H1 (cell line): ENCODE measurements at regions not wholly inside any gene's neighbourhood (a gene's known extent, or its start where the extent isn't known, plus 50 kb on each side); places are given as distances from the start of the nearest gene placed in this dataset. TPM values are rescaled to one million over a fixed set of nuclear protein-coding genes. Genes with fewer than 3 reads are reported as not detected.

ENCODE experiments used
- CTCF ChIA-PET: fragments of 300-600 bp; sonication (Branson Sonifier 250); formaldehyde crosslinking; loops from one replicate; lab custom pipeline; 2021; ENCODE audit not compliant: partially characterized antibody; lab: Charles Lee
- POLR2A ChIA-PET: fragments of 300-600 bp; sonication (Branson Sonifier 250); formaldehyde crosslinking; loops from one replicate; lab custom pipeline; 2021; ENCODE audit warnings: inconsistent platforms; ENCODE audit not compliant: partially characterized antibody; lab: Charles Lee
- DNase-seq, 2 experiments: peaks; one replicate each; pipeline versions ENCODE4 v3.0.0 to v3.0.0-alpha.2; 2010 to 2022; ENCODE audit warnings: low spot score in 2 of 2, low read depth in 1 of 2, mixed read lengths in 1 of 2
- FAIRE-seq: peaks from 2 replicates; lab custom pipeline; 2011; peaks lifted over from hg19 to GRCh38; lab: Jason Lieb, UNC
- H2AFZ ChIP-seq: 2 replicates; pipeline ENCODE4 v1.8.1; 2012; ENCODE audit warnings: low read length, inconsistent platforms
- H2AK5ac ChIP-seq: 2 replicates; pipeline ENCODE4 v1.6.1; 2013; ENCODE audit warnings: low read depth, low read length
- H2BK120ac ChIP-seq: replicated peaks from 2 replicates; pipeline ENCODE3; 2013; ENCODE audit warnings: low read depth, low read length, inconsistent platforms
- H2BK12ac ChIP-seq: 2 replicates; pipeline ENCODE4 v1.6.1; 2013; ENCODE audit warnings: low read depth, low read length
- H2BK15ac ChIP-seq: 2 replicates; pipeline ENCODE4 v1.6.1; 2013; ENCODE audit warnings: low read length
- H2BK20ac ChIP-seq: 2 replicates; pipeline ENCODE4 v1.6.1; 2013; ENCODE audit warnings: low read length
- H2BK5ac ChIP-seq: 2 replicates; pipeline ENCODE4 v1.6.1; 2013; ENCODE audit warnings: low read depth, low read length
- H3K14ac ChIP-seq: 2 replicates; pipeline ENCODE4 v1.6.1; 2013; ENCODE audit warnings: inconsistent platforms; ENCODE audit not compliant: insufficient read length
- H3K18ac ChIP-seq: 2 replicates; pipeline ENCODE4 v1.6.1; 2013; ENCODE audit warnings: low read length; ENCODE audit errors: extremely low read depth
- H3K23ac ChIP-seq: 2 replicates; pipeline ENCODE4 v1.6.1; 2013; ENCODE audit warnings: inconsistent platforms; ENCODE audit not compliant: insufficient read length
- H3K23me2 ChIP-seq: 2 replicates; pipeline ENCODE4 v1.6.1; 2013; ENCODE audit warnings: low read depth, low read length
- H3K27ac ChIP-seq: 2 replicates; pipeline ENCODE4 v1.6.1; 2011; ENCODE audit warnings: low read depth, low read length, inconsistent platforms
- H3K27me3 ChIP-seq, 4 experiments: replicated peaks in 1 of 4; 1 replicate in 1 of 4; 2 replicates in 3 of 4; pipeline versions ENCODE4 v1.6.1 to v1.8.1; 2011 to 2013; ENCODE audit warnings: low read length in 3 of 4, mild to moderate bottlenecking in 3 of 4, inconsistent platforms in 2 of 4, mixed read lengths in 2 of 4, moderate library complexity in 1 of 4; ENCODE audit not compliant: control insufficient read depth in 3 of 4, insufficient read depth in 3 of 4; ENCODE audit errors: extremely low read depth in 1 of 4
- H3K36me3 ChIP-seq, 4 experiments: 2 replicates each; pipeline versions ENCODE4 v1.6.1 to v1.8.1; 2011 to 2013; ENCODE audit warnings: mild to moderate bottlenecking in 4 of 4, low read length in 3 of 4, moderate library complexity in 2 of 4, control low read depth in 1 of 4, inconsistent platforms in 1 of 4; ENCODE audit not compliant: insufficient read depth in 4 of 4, control insufficient read depth in 2 of 4
- H3K4ac ChIP-seq: replicated peaks from 2 replicates; pipeline ENCODE3; 2013; ENCODE audit warnings: low read length, low read depth, mixed read lengths, inconsistent platforms; ENCODE audit not compliant: insufficient read length
- H3K4me1 ChIP-seq, 4 experiments: replicated peaks in 1 of 4; 1 replicate in 1 of 4; 2 replicates in 3 of 4; pipeline versions ENCODE4 v1.6.1 to v1.8.1; 2011 to 2013; ENCODE audit warnings: low read length in 3 of 4, inconsistent platforms in 2 of 4, mixed read lengths in 1 of 4; ENCODE audit not compliant: insufficient read depth in 4 of 4, control insufficient read depth in 3 of 4
- H3K4me2 ChIP-seq, 2 experiments: 2 replicates each; pipeline versions ENCODE4 v1.6.1 to v1.8.1; 2011 to 2013; ENCODE audit warnings: low read depth in 2 of 2, low read length in 2 of 2, control low read depth in 1 of 2, inconsistent platforms in 1 of 2, mild to moderate bottlenecking in 1 of 2; ENCODE audit not compliant: insufficient read depth in 1 of 2
- H3K4me3 ChIP-seq, 4 experiments: fragments of 200-600, 300-600 bp in 1 of 4; sonication (generic), shearing (Covaris generic), sonication (Bioruptor Twin) in 1 of 4; 2 replicates each; pipeline versions ENCODE4 v1.5.1 to v1.8.1; 2011 to 2016; ENCODE audit warnings: low read length in 4 of 4, low read depth in 3 of 4, control low read depth in 2 of 4, inconsistent platforms in 2 of 4, mild to moderate bottlenecking in 2 of 4, mixed read lengths in 1 of 4, moderate library complexity in 1 of 4; ENCODE audit not compliant: insufficient read depth in 2 of 4; ENCODE audit errors: extremely low read depth in 1 of 4
- H3K56ac ChIP-seq: replicated peaks from 2 replicates; pipeline ENCODE3; 2013; ENCODE audit warnings: low read depth, mild to moderate bottlenecking, mixed read lengths, low read length, inconsistent platforms; ENCODE audit not compliant: insufficient read length
- H3K79me1 ChIP-seq: 2 replicates; pipeline ENCODE4 v1.6.1; 2013; ENCODE audit warnings: low read depth, low read length, control low read depth
- H3K79me2 ChIP-seq, 2 experiments: 2 replicates each; pipeline versions ENCODE4 v1.6.1 to v1.8.1; 2012 to 2013; ENCODE audit warnings: low read length in 2 of 2, mild to moderate bottlenecking in 2 of 2, inconsistent platforms in 1 of 2; ENCODE audit not compliant: insufficient read depth in 2 of 2, control insufficient read depth in 1 of 2
- H3K9ac ChIP-seq, 4 experiments: replicated peaks in 1 of 4; 1 replicate in 1 of 4; 2 replicates in 3 of 4; pipeline versions ENCODE4 v1.6.1 to v1.8.1; 2011 to 2013; ENCODE audit warnings: low read depth in 3 of 4, low read length in 3 of 4, control low read depth in 2 of 4, mild to moderate bottlenecking in 2 of 4, moderate library complexity in 2 of 4, inconsistent platforms in 1 of 4; ENCODE audit errors: extremely low read depth in 1 of 4
- H3K9me3 ChIP-seq, 2 experiments: 2 replicates each; pipeline versions ENCODE4 v1.6.1 to v1.8.1; 2012 to 2013; ENCODE audit warnings: mild to moderate bottlenecking in 2 of 2, moderate library complexity in 2 of 2, control low read depth in 1 of 2, inconsistent platforms in 1 of 2, low read depth in 1 of 2, low read length in 1 of 2, mixed read lengths in 1 of 2; ENCODE audit not compliant: insufficient read depth in 2 of 2
- H4K20me1 ChIP-seq, 2 experiments: replicated peaks in 1 of 2; 2 replicates each; pipeline versions ENCODE3 to v1.8.1; 2011 to 2013; ENCODE audit warnings: inconsistent platforms in 2 of 2, low read length in 2 of 2, mild to moderate bottlenecking in 1 of 2; ENCODE audit not compliant: insufficient read depth in 2 of 2, control insufficient read depth in 1 of 2
- H4K5ac ChIP-seq: 2 replicates; pipeline ENCODE4 v1.6.1; 2013; ENCODE audit warnings: low read length, low read depth, mixed read lengths, inconsistent platforms; ENCODE audit not compliant: insufficient read length
- H4K8ac ChIP-seq: 2 replicates; pipeline ENCODE4 v1.8.0; 2013; ENCODE audit warnings: mild to moderate bottlenecking, moderate library complexity, low read length, inconsistent platforms; ENCODE audit not compliant: insufficient read depth; ENCODE audit errors: extremely low read depth
- H4K91ac ChIP-seq: replicated peaks from 2 replicates; pipeline ENCODE3; 2013; ENCODE audit warnings: low read length, mixed read lengths, inconsistent platforms; ENCODE audit not compliant: insufficient read length
- BRCA1 ChIP-seq: IDR thresholded peaks from 2 replicates; pipeline ENCODE4 v1.6.1; 2012; ENCODE audit warnings: low read depth, low read length, improper control_type of control experiment
- RNF2 ChIP-seq: fragments of 200-900, 300-1000 bp; sonication (generic); IDR thresholded peaks from 2 replicates; pipeline ENCODE4 v1.7.1; 2016; ENCODE audit warnings: borderline replicate concordance, low read depth, mild to moderate bottlenecking, antibody characterized with exemption, low read length; ENCODE audit not compliant: poor library complexity, severe bottlenecking; ENCODE audit errors: missing control alignments
- SIRT6 ChIP-seq: IDR thresholded peaks from one replicate; pipeline ENCODE4 v1.7.1; 2012; ENCODE audit warnings: low read length, inconsistent platforms
- WGBS, 2 experiments: shearing (Covaris generic) in 1 of 2; methylation state at CpG; one replicate each; pipeline versions ENCODE4 v1.1.6 to v1.1.7; 2013 to 2015; ENCODE audit warnings: low lambda C conversion rate in 2 of 2, mixed read lengths in 2 of 2, inconsistent platforms in 1 of 2, low coverage in 1 of 2, missing lambda C conversion rate in 1 of 2; ENCODE audit not compliant: insufficient replicate concordance in 2 of 2, insufficient coverage in 1 of 2, insufficient read length in 1 of 2; ENCODE audit errors: extremely low coverage in 1 of 2, missing lambda C conversion rate in 1 of 2; 5-methylcytosine and 5-hydroxymethylcytosine counted together
- small RNA-seq: library from polyadenylated mRNA; stranded (forward); fragments of <200 nt; extraction: miRNeasy Mini kit (QIAGEN cat#:217004); gene quantifications from one replicate; pipeline ENCODE3, GENCODE V24; 2013; ENCODE audit not compliant: insufficient read depth

DNA sequence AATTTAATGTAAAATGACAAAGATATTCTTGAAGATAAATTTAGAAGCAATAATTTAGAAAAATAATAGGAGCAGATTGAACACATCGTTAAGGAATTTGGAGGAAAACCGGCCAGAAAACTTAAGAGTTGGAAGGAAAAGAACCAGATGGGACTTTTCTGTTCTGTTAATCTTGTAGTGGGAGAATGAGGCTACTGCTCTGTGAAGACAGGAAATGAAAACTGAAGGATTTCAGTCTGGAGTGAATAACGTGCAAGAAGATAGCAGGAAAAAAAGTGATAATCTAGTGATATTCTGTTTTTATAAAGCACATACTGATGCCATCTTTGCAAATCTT lies 74.2 kb downstream of the DPPA2 start:
- Histone ChIP-seq H2AFZ (no peak overlapping the region), H2BK5ac (no peak overlapping the region)

More for the DNA sequence above, 74.2 kb downstream of the DPPA2 start:
- CTCF ChIA-PET: interaction anchor here (0.6 to 1.7 kb wide), 2 partner anchors 33 to 411 kb away, joined by 3 to 4 read pairs; no protein-coding TSS in a partner anchor
- H3K9ac ChIP-seq: no peak overlapping the region
- no peak overlapping the region for H2BK20ac ChIP-seq
- H3K79me1 ChIP-seq: no peaks in the 10 kb centered on the region
- no peaks in the 10 kb centered on the region for H3K36me3 ChIP-seq
- no peaks in the 10 kb centered on the region; the same call in 1 of the 2 replicates for H3K23me2 ChIP-seq
- no peak overlapping the region for H3K27ac ChIP-seq
- DNase-seq: no peak
- H3K4ac ChIP-seq: no peak overlapping the region
- TF ChIP-seq BRCA1: no peak
- TF ChIP-seq SIRT6: no peak
- TF ChIP-seq RNF2: no peak
- TF ChIP-seq, all 59 proteins: peak for 0
- Histone ChIP-seq H3K18ac (no peak overlapping the region), H3K14ac (no peak overlapping the region), H2BK12ac (no peak overlapping the region), H3K4me3 (no peak overlapping the region), H2BK120ac (no peak overlapping the region), H4K20me1 (no peaks in the 10 kb centered on the region), H4K5ac (no peak overlapping the region), H3K9me3 (no peaks in the 10 kb centered on the region), H3K4me2 (no peak overlapping the region), H3K23ac (no peak overlapping the region), H2BK15ac (no peak overlapping the region), H4K8ac (no peak overlapping the region), H3K27me3 (no peaks in the 10 kb centered on the region), H3K56ac (no peak overlapping the region), H4K91ac (no peak overlapping the region), H3K4me1 (no peaks in the 10 kb centered on the region), H2AK5ac (no peak overlapping the region), H3K79me2 (no peaks in the 10 kb centered on the region)
- WGBS, 2 experiments: 89% methylated on average over 3 of the region's 3 CpGs; no CpG with 5 or more reads in 1 of the 2 experiments
- no peak for FAIRE-seq
- POLR2A ChIA-PET: no interaction called here

Small RNA genes in the stretch of these regions (small RNA-seq; reads per million reads assigned to genes)
- gene RNU6-1236P: not detected
